SK-N-SH (cell line): ENCODE measurements at regions not wholly inside any gene's neighbourhood (a gene's known extent, or its start where the extent isn't known, plus 50 kb on each side); places are given as distances from the start of the nearest gene placed in this dataset.

ENCODE experiments used
- CTCF ChIA-PET: fragments of 300-600, 350-600 bp; formaldehyde crosslinking; extraction: SDS; loops from one replicate; lab custom pipeline; 2021; lab: Yijun Ruan, JAX
- POLR2A ChIA-PET: fragments of 350-600 bp; sonication (Branson Sonifier 250); formaldehyde crosslinking; extraction: SDS; loops from one replicate; lab custom pipeline; 2020; ENCODE audit warnings: antibody characterized with exemption, inconsistent platforms; lab: Yijun Ruan, JAX
- DNase-seq: peaks from one replicate; pipeline ENCODE4 v3.0.0; 2012
- H2AFZ ChIP-seq: fragments of 200-600 bp; sonication (generic); 2 replicates; pipeline ENCODE4 v1.8.1; 2016; ENCODE audit warnings: antibody characterized with exemption, mild to moderate bottlenecking, low read depth
- H3F3A ChIP-seq: fragments of 200-600 bp; sonication (generic); replicated peaks from 2 replicates; pipeline ENCODE3; 2016; ENCODE audit warnings: antibody characterized with exemption, mild to moderate bottlenecking; ENCODE audit not compliant: insufficient read depth
- H3K27ac ChIP-seq, 2 experiments: fragments of 200-500 bp in 1 of 2; fragments of 200-600 bp in 1 of 2; sonication (Bioruptor generic) in 1 of 2; sonication (generic), shearing (Covaris generic) in 1 of 2; 2 replicates each; pipeline versions ENCODE4 v1.5.1 to v1.6.1; 2014 to 2016; ENCODE audit warnings: low read depth in 2 of 2, inconsistent platforms in 1 of 2, low read length in 1 of 2, mild to moderate bottlenecking in 1 of 2, mixed read lengths in 1 of 2
- H3K27me3 ChIP-seq: fragments of 200-600 bp; sonication (generic), shearing (Covaris generic); 2 replicates; pipeline ENCODE4 v1.6.1; 2016; ENCODE audit warnings: mixed run types; ENCODE audit not compliant: insufficient read depth
- H3K36me3 ChIP-seq, 2 experiments: fragments of 200-500 bp in 1 of 2; fragments of 200-600 bp in 1 of 2; sonication (Bioruptor generic) in 1 of 2; sonication (generic) in 1 of 2; replicated peaks in 1 of 2; 2 replicates each; pipeline versions ENCODE3 to v1.5.1; 2014 to 2016; ENCODE audit warnings: low read length in 1 of 2, mild to moderate bottlenecking in 1 of 2; ENCODE audit not compliant: insufficient read depth in 2 of 2, control insufficient read depth in 1 of 2
- H3K4me1 ChIP-seq, 2 experiments: fragments of 200-500 bp in 1 of 2; fragments of 200-600 bp in 1 of 2; sonication (Bioruptor generic) in 1 of 2; sonication (generic), shearing (Covaris generic) in 1 of 2; 2 replicates each; pipeline versions ENCODE4 v1.5.1 to v1.6.1; 2014 to 2016; ENCODE audit warnings: low read depth in 1 of 2, low read length in 1 of 2, mixed run types in 1 of 2; ENCODE audit not compliant: insufficient read depth in 2 of 2, control insufficient read depth in 1 of 2
- H3K4me2 ChIP-seq: fragments of 200-600 bp; sonication (generic), shearing (Covaris generic); 2 replicates; pipeline ENCODE4 v1.6.1; 2017; ENCODE audit warnings: mixed run types
- H3K4me3 ChIP-seq, 2 experiments: fragments of 200-500 bp in 1 of 2; fragments of 200-600 bp in 1 of 2; sonication (Bioruptor generic) in 1 of 2; sonication (generic), shearing (Covaris generic) in 1 of 2; 2 replicates each; pipeline versions ENCODE4 v1.5.1 to v1.8.1; 2014 to 2016; ENCODE audit warnings: low read depth in 2 of 2, inconsistent platforms in 1 of 2, low read length in 1 of 2, mild to moderate bottlenecking in 1 of 2, mixed read lengths in 1 of 2, moderate library complexity in 1 of 2
- H3K79me2 ChIP-seq: fragments of 200-600 bp; sonication (generic); 2 replicates; pipeline ENCODE4 v1.8.1; 2017; ENCODE audit warnings: mild to moderate bottlenecking; ENCODE audit not compliant: insufficient read depth
- H3K9ac ChIP-seq: fragments of 200-600 bp; sonication (generic); 2 replicates; pipeline ENCODE4 v1.6.1; 2017; ENCODE audit warnings: mixed run types
- H3K9me2 ChIP-seq: fragments of 200-600 bp; sonication (generic); 2 replicates; pipeline ENCODE4 v1.6.1; 2017; ENCODE audit warnings: mixed run types
- H3K9me3 ChIP-seq: fragments of 200-600 bp; sonication (generic); 2 replicates; pipeline ENCODE4 v1.6.1; 2017; ENCODE audit warnings: mixed run types, mild to moderate bottlenecking, moderate library complexity
- H4K20me1 ChIP-seq: fragments of 200-600 bp; sonication (generic); 2 replicates; pipeline ENCODE4 v1.6.1; 2017; ENCODE audit warnings: mild to moderate bottlenecking, mixed run types; ENCODE audit not compliant: insufficient read depth
- CHD2 ChIP-seq: fragments of 150-350 bp; IDR thresholded peaks from 2 replicates; pipeline ENCODE4 v1.6.1; 2018; ENCODE audit warnings: low read length; ENCODE audit not compliant: partially characterized antibody
- EP300 ChIP-seq, 2 experiments: IDR thresholded peaks; 2 replicates each; pipeline versions ENCODE4 v1.4.0 to v1.6.1; 2012; ENCODE audit warnings: borderline replicate concordance in 1 of 2, low read depth in 1 of 2, low read length in 1 of 2
- EZH2phosphoT487 ChIP-seq: fragments of 200-600 bp; sonication (generic); IDR thresholded peaks from 2 replicates; pipeline ENCODE4 v1.6.1; 2017; ENCODE audit warnings: low read depth, mixed run types, mild to moderate bottlenecking, antibody characterized with exemption, moderate library complexity, borderline replicate concordance
- FOSL2 ChIP-seq: IDR thresholded peaks from 2 replicates; pipeline ENCODE4 v1.4.0; 2012; ENCODE audit warnings: low read depth, mild to moderate bottlenecking, moderate library complexity, borderline replicate concordance
- FOXM1 ChIP-seq: IDR thresholded peaks from 2 replicates; pipeline ENCODE4 v1.4.0; 2012; ENCODE audit warnings: low read depth, mild to moderate bottlenecking
- GABPA ChIP-seq: IDR thresholded peaks from 2 replicates; pipeline ENCODE4 v1.4.0; 2012; ENCODE audit warnings: low read depth, mild to moderate bottlenecking
- IRF3 ChIP-seq: fragments of 150-350 bp; IDR thresholded peaks from 2 replicates; pipeline ENCODE4 v1.6.1; 2016; ENCODE audit warnings: mild to moderate bottlenecking, low read depth, low read length
- MAX ChIP-seq: IDR thresholded peaks from 2 replicates; pipeline ENCODE4 v1.4.0; 2012; ENCODE audit warnings: low read depth
- MXI1 ChIP-seq: IDR thresholded peaks from 2 replicates; pipeline ENCODE4 v1.6.1; 2012; ENCODE audit warnings: mild to moderate bottlenecking, low read depth, low read length, improper control_type of control experiment
- POLR2AphosphoS5 ChIP-seq: IDR thresholded peaks from 2 replicates; pipeline ENCODE4 v1.6.1; 2012; ENCODE audit warnings: low read depth, low read length
- RAD21 ChIP-seq: IDR thresholded peaks from 2 replicates; pipeline ENCODE4 v1.6.1; 2012; ENCODE audit warnings: mild to moderate bottlenecking, low read length
- REST ChIP-seq: IDR thresholded peaks from 2 replicates; pipeline ENCODE4 v1.6.1; 2012; ENCODE audit warnings: mild to moderate bottlenecking, low read depth, low read length, moderate library complexity
- RFX5 ChIP-seq: IDR thresholded peaks from 2 replicates; pipeline ENCODE4 v1.6.1; 2012; ENCODE audit warnings: mild to moderate bottlenecking, improper control_type of control experiment, low read length
- RXRA ChIP-seq: IDR thresholded peaks from 2 replicates; pipeline ENCODE4 v1.4.0; 2012; ENCODE audit warnings: low read depth, mild to moderate bottlenecking, borderline replicate concordance
- SMC3 ChIP-seq: IDR thresholded peaks from 2 replicates; pipeline ENCODE4 v1.6.1; 2012; ENCODE audit warnings: low read depth, low read length, improper control_type of control experiment
- TAF1 ChIP-seq: IDR thresholded peaks from 2 replicates; pipeline ENCODE4 v1.6.1; 2012; ENCODE audit warnings: low read depth, mild to moderate bottlenecking, low read length, moderate library complexity, borderline replicate concordance
- TCF12 ChIP-seq: IDR thresholded peaks from 2 replicates; pipeline ENCODE4 v1.4.0; 2012
- TEAD4 ChIP-seq: IDR thresholded peaks from 2 replicates; pipeline ENCODE4 v1.4.0; 2012; ENCODE audit warnings: mild to moderate bottlenecking, borderline replicate concordance; ENCODE audit not compliant: insufficient read depth
- ZBTB33 ChIP-seq: IDR thresholded peaks from 2 replicates; pipeline ENCODE4 v1.4.0; 2012; ENCODE audit warnings: low read depth, borderline replicate concordance
- WGBS: methylation state at CpG from one replicate; pipeline ENCODE4 v1.1.6; 2017; ENCODE audit warnings: low lambda C conversion rate; 5-methylcytosine and 5-hydroxymethylcytosine counted together

GRCh38 chr10:130723704-130724103, 587.5 kb downstream of the GLRX3 start:
- Histone ChIP-seq H3K9me2 (no peaks in the 10 kb centered on the region), H3K4me2 (no peak overlapping the region), H4K20me1 (no peaks in the 10 kb centered on the region), H3K4me1 (no peaks in the 10 kb centered on the region), H3K79me2 (no peaks in the 10 kb centered on the region), H3F3A (no peaks in the 10 kb centered on the region), H3K27ac (no peak overlapping the region), H3K4me3 (no peak overlapping the region), H3K27me3 (no peaks in the 10 kb centered on the region), H3K36me3 (no peaks in the 10 kb centered on the region), H3K9ac (no peak overlapping the region), H3K9me3 (no peaks in the 10 kb centered on the region), H2AFZ (no peak overlapping the region)
- TF ChIP-seq POLR2AphosphoS5 (no peak), SMC3 (no peak), RFX5 (no peak), TAF1 (no peak), MAX (no peak), ZBTB33 (no peak), EZH2phosphoT487 (no peak)
- DNase-seq = no peak
- ChIA-PET POLR2A (no interaction called here), CTCF (no interaction called here)
- no CpG with 5 or more reads among the region's 3 CpGs for WGBS

GRCh38 chr10:130725474-130725970, 586.0 kb downstream of the TCERG1L start:
- H3K9me2 ChIP-seq = no peaks in the 10 kb centered on the region
- no peaks in the 10 kb centered on the region for H3K9me3 ChIP-seq
- no peak for TF ChIP-seq IRF3
- TF ChIP-seq CHD2 = no peak
- no peak for TF ChIP-seq RAD21
- no peak for TF ChIP-seq TCF12
- TF ChIP-seq MXI1 = no peak
- TF ChIP-seq REST = no peak
- TF ChIP-seq EP300 (IDR thresholded peaks at IDR 0.05; ENCODE audit: borderline replicate concordance in 1 of 2, low read depth in 1 of 2, low read length in 1 of 2) = no peak
- no peak for TF ChIP-seq SMC3
- TF ChIP-seq FOSL2 = no peak
- TF ChIP-seq GABPA = no peak
- no peak for TF ChIP-seq FOXM1
- TF ChIP-seq RXRA = no peak
- no peak for TF ChIP-seq ZBTB33
- no peak for TF ChIP-seq TEAD4
- no peak for TF ChIP-seq TAF1

More at GRCh38 chr10:130725474-130725970, 586.0 kb downstream of the TCERG1L start:
- Histone ChIP-seq H3K4me3 (no peak overlapping the region), H4K20me1 (no peaks in the 10 kb centered on the region), H3K27me3 (no peaks in the 10 kb centered on the region), H3F3A (no peaks in the 10 kb centered on the region), H2AFZ (no peak overlapping the region), H3K4me2 (no peak overlapping the region), H3K4me1 (no peaks in the 10 kb centered on the region), H3K36me3 (no peaks in the 10 kb centered on the region), H3K79me2 (no peaks in the 10 kb centered on the region), H3K9ac (no peak overlapping the region), H3K27ac (no peak overlapping the region)
- 10% methylated on average over 5 of the region's 7 CpGs for WGBS
- POLR2A ChIA-PET = no interaction called here
- CTCF ChIA-PET = interaction anchor here (1.0 to 1.4 kb wide), 2 partner anchors 12 to 23 kb away, joined by 3 read pairs; no protein-coding TSS in a partner anchor
- DNase-seq = no peak
